OCI-LY1 (cell line): ENCODE measurements at regions not wholly inside any gene's neighbourhood (a gene's known extent, or its start where the extent isn't known, plus 50 kb on each side); places are given as distances from the start of the nearest gene placed in this dataset.

Experiments
- H2AFZ ChIP-seq: fragments of 200-600 bp; sonication (generic), shearing (Covaris generic); 2 replicates; pipeline ENCODE4 v1.6.0; 2014; ENCODE audit warnings: antibody characterized with exemption, mild to moderate bottlenecking, low read length
- H3F3A ChIP-seq: fragments of 200-600 bp; sonication (generic), shearing (Covaris generic); 2 replicates; pipeline ENCODE4 v1.6.0; 2014; ENCODE audit warnings: mild to moderate bottlenecking, antibody characterized with exemption, low read length, moderate library complexity; ENCODE audit not compliant: insufficient read depth
- H3K27ac ChIP-seq: fragments of 200-600 bp; sonication (generic); 2 replicates; pipeline ENCODE4 v1.5.1; 2014; ENCODE audit warnings: low read length, mixed run types, mild to moderate bottlenecking, low read depth; ENCODE audit not compliant: poor library complexity, severe bottlenecking
- H3K27me3 ChIP-seq: fragments of 200-600 bp; sonication (generic); 2 replicates; pipeline ENCODE4 v1.6.0; 2014; ENCODE audit warnings: antibody characterized with exemption, mild to moderate bottlenecking, low read length, moderate library complexity; ENCODE audit not compliant: insufficient read depth
- H3K36me3 ChIP-seq: fragments of 200-600 bp; sonication (generic); 2 replicates; pipeline ENCODE4 v1.6.1; 2014; ENCODE audit warnings: mild to moderate bottlenecking, antibody characterized with exemption, low read length, moderate library complexity, mixed read lengths; ENCODE audit not compliant: insufficient read depth
- H3K4me1 ChIP-seq: fragments of 200-600 bp; sonication (generic); 2 replicates; pipeline ENCODE4 v1.5.1; 2014; ENCODE audit warnings: mild to moderate bottlenecking, low read length, moderate library complexity; ENCODE audit not compliant: insufficient read depth, severe bottlenecking
- H3K4me2 ChIP-seq: fragments of 200-600 bp; sonication (generic), shearing (Covaris generic); 2 replicates; pipeline ENCODE4 v1.6.1; 2014; ENCODE audit warnings: low read length
- H3K4me3 ChIP-seq: fragments of 200-600 bp; sonication (generic); 2 replicates; pipeline ENCODE4 v1.5.1; 2014; ENCODE audit warnings: low read length, low read depth, mild to moderate bottlenecking, mixed read lengths; ENCODE audit not compliant: poor library complexity, severe bottlenecking
- H3K79me2 ChIP-seq: fragments of 200-600 bp; shearing (Covaris generic); 2 replicates; pipeline ENCODE4 v1.6.1; 2016; ENCODE audit warnings: mixed run types, low read length, mixed read lengths; ENCODE audit not compliant: insufficient read depth
- H3K9ac ChIP-seq: fragments of 200-600 bp; sonication (generic), shearing (Covaris generic); 2 replicates; pipeline ENCODE4 v1.6.1; 2014; ENCODE audit warnings: mild to moderate bottlenecking, low read length, mixed read lengths
- H3K9me2 ChIP-seq: fragments of 200-600 bp; sonication (generic), shearing (Covaris generic); 2 replicates; pipeline ENCODE4 v1.6.1; 2014; ENCODE audit warnings: low read depth, mild to moderate bottlenecking, low read length, mixed read lengths
- H3K9me3 ChIP-seq: fragments of 200-600 bp; shearing (Covaris generic); 2 replicates; pipeline ENCODE4 v1.6.1; 2014; ENCODE audit warnings: low read length, mixed read lengths
- H4K20me1 ChIP-seq: fragments of 200-600 bp; sonication (generic), shearing (Covaris generic); 2 replicates; pipeline ENCODE4 v1.6.0; 2016; ENCODE audit warnings: mild to moderate bottlenecking, low read length; ENCODE audit not compliant: insufficient read depth
- EZH2 ChIP-seq: fragments of 200-600 bp; sonication (generic), shearing (Covaris generic); IDR thresholded peaks from 2 replicates; pipeline ENCODE4 v1.8.0; 2017; ENCODE audit warnings: borderline replicate concordance, mixed run types, mild to moderate bottlenecking, antibody characterized with exemption, low read length, moderate library complexity, mixed read lengths
- TF ChIP-seq, protein P1 (sequence below): fragments of 200-600 bp; sonication (generic), shearing (Covaris generic); IDR thresholded peaks from 2 replicates; pipeline ENCODE4 v1.5.1; 2017; ENCODE audit warnings: mild to moderate bottlenecking, antibody characterized with exemption, low read length, moderate library complexity, mixed read lengths

DNA sequence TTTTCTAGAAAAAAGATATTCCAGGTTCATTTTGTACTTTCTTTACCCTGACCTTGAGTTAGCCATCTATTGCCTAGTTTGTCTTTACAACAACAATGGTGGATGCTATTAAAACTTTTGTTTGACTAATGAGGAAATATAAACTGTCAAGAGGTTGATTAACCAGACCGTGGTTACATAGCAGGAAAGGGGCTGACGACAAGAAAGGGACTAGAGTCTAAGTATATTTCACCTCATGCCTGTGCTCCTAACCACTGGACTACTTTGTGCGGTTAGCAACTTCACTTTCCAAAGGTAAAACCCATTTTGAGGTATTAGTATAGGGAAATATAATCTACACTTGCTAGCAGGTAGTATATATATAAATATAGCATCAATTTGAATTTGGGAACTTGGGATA is 327.1 kb downstream of the SATB1 start:
- H3K9ac ChIP-seq: no peak overlapping the region
- no peaks in the 10 kb centered on the region for H3K9me2 ChIP-seq
- H2AFZ ChIP-seq: no peak overlapping the region
- no peaks in the 10 kb centered on the region for H3K4me1 ChIP-seq
- no peaks in the 10 kb centered on the region for H3K36me3 ChIP-seq
- no peaks in the 10 kb centered on the region for H3K79me2 ChIP-seq
- no peaks in the 10 kb centered on the region for H3F3A ChIP-seq
- TF ChIP-seq, protein P1, sequence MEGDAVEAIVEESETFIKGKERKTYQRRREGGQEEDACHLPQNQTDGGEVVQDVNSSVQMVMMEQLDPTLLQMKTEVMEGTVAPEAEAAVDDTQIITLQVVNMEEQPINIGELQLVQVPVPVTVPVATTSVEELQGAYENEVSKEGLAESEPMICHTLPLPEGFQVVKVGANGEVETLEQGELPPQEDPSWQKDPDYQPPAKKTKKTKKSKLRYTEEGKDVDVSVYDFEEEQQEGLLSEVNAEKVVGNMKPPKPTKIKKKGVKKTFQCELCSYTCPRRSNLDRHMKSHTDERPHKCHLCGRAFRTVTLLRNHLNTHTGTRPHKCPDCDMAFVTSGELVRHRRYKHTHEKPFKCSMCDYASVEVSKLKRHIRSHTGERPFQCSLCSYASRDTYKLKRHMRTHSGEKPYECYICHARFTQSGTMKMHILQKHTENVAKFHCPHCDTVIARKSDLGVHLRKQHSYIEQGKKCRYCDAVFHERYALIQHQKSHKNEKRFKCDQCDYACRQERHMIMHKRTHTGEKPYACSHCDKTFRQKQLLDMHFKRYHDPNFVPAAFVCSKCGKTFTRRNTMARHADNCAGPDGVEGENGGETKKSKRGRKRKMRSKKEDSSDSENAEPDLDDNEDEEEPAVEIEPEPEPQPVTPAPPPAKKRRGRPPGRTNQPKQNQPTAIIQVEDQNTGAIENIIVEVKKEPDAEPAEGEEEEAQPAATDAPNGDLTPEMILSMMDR: no peak
- TF ChIP-seq EZH2: no peak
- no peaks in the 10 kb centered on the region for H4K20me1 ChIP-seq
- no peak overlapping the region for H3K27ac ChIP-seq
- H3K27me3 ChIP-seq: no peaks in the 10 kb centered on the region
- no peak overlapping the region for H3K4me2 ChIP-seq
- H3K4me3 ChIP-seq: no peak overlapping the region
- no peaks in the 10 kb centered on the region for H3K9me3 ChIP-seq

DNA sequence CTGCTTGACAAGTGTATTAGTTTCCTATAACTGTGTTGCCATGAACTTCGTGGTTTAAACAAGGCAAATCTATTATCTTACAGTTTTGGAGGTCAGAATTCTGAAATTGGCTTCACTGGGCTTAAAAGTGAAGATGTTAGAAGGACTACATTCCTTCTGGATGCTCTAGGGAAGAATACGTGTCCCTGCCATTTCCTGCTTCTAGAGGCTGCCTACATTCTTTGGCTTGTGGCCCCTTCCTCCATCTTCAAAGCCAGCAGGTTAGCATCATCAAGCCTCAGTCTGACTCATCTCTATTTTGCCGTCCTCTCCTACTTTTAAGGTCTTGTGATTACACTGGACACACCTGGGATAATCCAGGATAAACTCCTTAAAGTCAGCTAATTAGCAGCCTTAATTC is 327.7 kb downstream of the SATB1 start:
- no peaks in the 10 kb centered on the region for H3K79me2 ChIP-seq
- H2AFZ ChIP-seq: no peak overlapping the region
- no peaks in the 10 kb centered on the region for H3K27me3 ChIP-seq
- no peak overlapping the region for H3K4me3 ChIP-seq
- TF ChIP-seq EZH2: no peak
- TF ChIP-seq, protein P1: no peak
- no peaks in the 10 kb centered on the region for H3F3A ChIP-seq
- H3K36me3 ChIP-seq: no peaks in the 10 kb centered on the region
- H4K20me1 ChIP-seq: no peaks in the 10 kb centered on the region
- no peaks in the 10 kb centered on the region for H3K9me2 ChIP-seq
- H3K9me3 ChIP-seq: no peaks in the 10 kb centered on the region
- no peaks in the 10 kb centered on the region for H3K4me1 ChIP-seq
- no peak overlapping the region for H3K9ac ChIP-seq
- H3K4me2 ChIP-seq: no peak overlapping the region
- no peak overlapping the region for H3K27ac ChIP-seq

DNA sequence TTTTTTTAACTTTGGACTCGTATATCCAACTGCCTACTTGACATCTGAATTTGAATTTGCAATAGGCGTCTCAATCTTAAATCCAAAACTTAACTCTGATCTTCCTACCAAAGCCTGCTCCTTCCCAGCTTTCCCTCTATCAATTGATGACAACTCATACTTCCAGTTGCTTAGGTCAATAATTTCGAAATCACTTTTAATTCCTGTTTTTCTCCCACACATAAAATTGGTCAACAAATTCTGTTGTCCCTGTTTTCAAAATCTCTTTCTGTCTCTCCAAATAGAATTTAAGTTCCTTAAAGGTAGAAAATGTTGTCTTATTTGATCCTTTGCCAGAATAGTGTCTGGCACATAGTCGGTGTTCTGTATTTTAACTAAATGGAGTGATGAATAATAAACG is 332.4 kb downstream of the SATB1 start:
- Histone ChIP-seq H3K79me2 (no peaks in the 10 kb centered on the region), H3K9ac (no peak overlapping the region), H3K27ac (no peak overlapping the region), H3K9me3 (no peaks in the 10 kb centered on the region), H4K20me1 (no peaks in the 10 kb centered on the region), H3K4me3 (no peak overlapping the region), H3K36me3 (no peaks in the 10 kb centered on the region), H2AFZ (no peak overlapping the region), H3K9me2 (no peaks in the 10 kb centered on the region), H3K4me1 (no peaks in the 10 kb centered on the region), H3F3A (no peaks in the 10 kb centered on the region), H3K27me3 (no peaks in the 10 kb centered on the region), H3K4me2 (no peak overlapping the region)
- TF ChIP-seq, protein P1: no peak
- TF ChIP-seq EZH2: no peak
